ENCODE measurements at regions not wholly inside any gene's neighbourhood (a gene's known extent, or its start where the extent isn't known, plus 50 kb on each side); places are given as distances from the start of the nearest gene placed in this dataset.

DNA sequence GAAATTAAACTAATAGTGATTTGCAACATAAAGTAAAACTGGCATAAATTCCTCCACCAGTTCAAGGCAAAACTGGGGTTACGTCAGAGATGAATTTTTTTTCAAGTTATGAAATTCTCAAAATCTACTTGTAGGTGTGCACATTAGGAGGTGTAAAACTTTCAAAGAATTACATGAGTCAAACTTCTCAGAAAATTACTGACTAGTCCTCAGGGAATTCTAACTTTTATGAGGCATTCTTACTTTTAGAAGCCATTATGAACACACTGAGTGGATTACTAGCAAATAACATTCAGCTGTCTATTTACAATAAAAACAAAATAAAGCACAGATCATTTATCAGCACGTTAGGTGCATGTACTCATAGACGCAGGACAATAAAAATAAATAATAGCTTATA is 348.7 kb downstream of the CDH11 start:
- Histone ChIP-seq H3K4me1 (ENCODE audit: insufficient read depth, low read length) (peaks cover 15% of the 10 kb centered on the region), H4K20me1 (ENCODE audit: insufficient read depth, low read length) (no peaks in the 10 kb centered on the region), H3K36me3 (ENCODE audit: insufficient read depth, low read length) (no peaks in the 10 kb centered on the region), H2AFZ (ENCODE audit: low read length) (no peak overlapping the region), H3K4me3 (ENCODE audit: insufficient read depth, low read length) (no peak overlapping the region), H3K27me3 (ENCODE audit: insufficient read depth, low read length) (no peaks in the 10 kb centered on the region), H3K79me2 (ENCODE audit: insufficient read depth, low read length) (no peaks in the 10 kb centered on the region), H3K9me3 (ENCODE audit: low read depth, low read length) (no peaks in the 10 kb centered on the region), H3K27ac (ENCODE audit: low read depth, low read length) (no peak overlapping the region), H3K4me2 (ENCODE audit: insufficient read depth, low read length) (no peak overlapping the region)
- DNase-seq (ENCODE audit: insufficient read length, low spot score, missing footprints), result no peak
- TF ChIP-seq, protein P1, sequence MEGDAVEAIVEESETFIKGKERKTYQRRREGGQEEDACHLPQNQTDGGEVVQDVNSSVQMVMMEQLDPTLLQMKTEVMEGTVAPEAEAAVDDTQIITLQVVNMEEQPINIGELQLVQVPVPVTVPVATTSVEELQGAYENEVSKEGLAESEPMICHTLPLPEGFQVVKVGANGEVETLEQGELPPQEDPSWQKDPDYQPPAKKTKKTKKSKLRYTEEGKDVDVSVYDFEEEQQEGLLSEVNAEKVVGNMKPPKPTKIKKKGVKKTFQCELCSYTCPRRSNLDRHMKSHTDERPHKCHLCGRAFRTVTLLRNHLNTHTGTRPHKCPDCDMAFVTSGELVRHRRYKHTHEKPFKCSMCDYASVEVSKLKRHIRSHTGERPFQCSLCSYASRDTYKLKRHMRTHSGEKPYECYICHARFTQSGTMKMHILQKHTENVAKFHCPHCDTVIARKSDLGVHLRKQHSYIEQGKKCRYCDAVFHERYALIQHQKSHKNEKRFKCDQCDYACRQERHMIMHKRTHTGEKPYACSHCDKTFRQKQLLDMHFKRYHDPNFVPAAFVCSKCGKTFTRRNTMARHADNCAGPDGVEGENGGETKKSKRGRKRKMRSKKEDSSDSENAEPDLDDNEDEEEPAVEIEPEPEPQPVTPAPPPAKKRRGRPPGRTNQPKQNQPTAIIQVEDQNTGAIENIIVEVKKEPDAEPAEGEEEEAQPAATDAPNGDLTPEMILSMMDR (IDR thresholded peaks at IDR 0.05; ENCODE audit: extremely low read depth, low read depth, low read length), result no peak

DNA sequence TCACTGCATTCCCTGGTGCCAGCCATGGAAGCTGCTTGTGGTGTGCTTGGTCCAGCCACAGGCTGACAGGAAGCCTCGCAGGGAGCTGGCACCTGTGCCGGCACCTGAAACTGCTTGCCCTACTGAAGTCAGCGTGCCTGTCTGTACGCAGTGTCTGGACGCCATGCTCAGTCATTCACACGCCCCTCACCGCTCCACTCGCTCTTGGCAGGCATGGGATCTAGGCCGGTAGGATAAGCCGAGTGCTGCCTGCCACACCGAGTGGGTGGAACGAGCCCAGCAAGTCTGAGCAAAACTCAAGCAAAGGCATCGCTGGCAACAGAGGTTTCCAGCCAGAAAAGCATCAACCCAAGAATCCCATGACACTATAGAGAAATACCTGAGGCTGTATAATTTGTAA is 350.6 kb downstream of the CDH11 start:
- Histone ChIP-seq H2AFZ (ENCODE audit: low read length) (no peak overlapping the region), H3K9me3 (ENCODE audit: low read depth, low read length) (no peaks in the 10 kb centered on the region), H3K4me1 (ENCODE audit: insufficient read depth, low read length) (peaks cover 15% of the 10 kb centered on the region), H3K27me3 (ENCODE audit: insufficient read depth, low read length) (no peaks in the 10 kb centered on the region), H4K20me1 (ENCODE audit: insufficient read depth, low read length) (no peaks in the 10 kb centered on the region), H3K4me3 (ENCODE audit: insufficient read depth, low read length) (no peak overlapping the region), H3K79me2 (ENCODE audit: insufficient read depth, low read length) (no peaks in the 10 kb centered on the region), H3K36me3 (ENCODE audit: insufficient read depth, low read length) (no peaks in the 10 kb centered on the region), H3K27ac (ENCODE audit: low read depth, low read length) (no peak overlapping the region), H3K4me2 (ENCODE audit: insufficient read depth, low read length) (no peak overlapping the region)
- DNase-seq (ENCODE audit: insufficient read length, low spot score, missing footprints), result no peak
- TF ChIP-seq, protein P1 (IDR thresholded peaks at IDR 0.05; ENCODE audit: extremely low read depth, low read depth, low read length), result no peak

DNA sequence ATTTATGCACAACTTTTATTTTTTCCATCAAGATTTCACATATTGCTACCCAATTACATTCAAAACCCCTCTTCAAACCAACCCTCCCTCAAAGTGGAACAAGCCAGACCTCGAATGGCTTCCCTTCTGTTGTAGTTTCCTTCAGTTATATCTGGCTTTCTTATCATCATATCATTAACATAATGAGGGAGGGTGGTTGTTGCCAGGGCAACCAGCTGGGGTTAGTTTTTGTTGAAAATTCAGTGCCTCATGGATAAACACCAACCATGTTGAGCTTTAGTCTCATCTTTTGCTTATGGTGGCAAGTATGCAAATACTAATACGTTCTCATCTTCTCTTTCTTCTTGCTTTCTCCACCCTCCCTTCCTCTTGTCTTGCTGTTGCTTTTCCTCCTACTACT is 359.7 kb downstream of the CDH11 start:
- no peaks in the 10 kb centered on the region for H3K36me3 ChIP-seq (ENCODE audit: insufficient read depth, low read length)
- H3K4me3 ChIP-seq (ENCODE audit: insufficient read depth, low read length), result no peak overlapping the region
- no peak for DNase-seq (ENCODE audit: insufficient read length, low spot score, missing footprints)
- H3K79me2 ChIP-seq (ENCODE audit: insufficient read depth, low read length), result no peaks in the 10 kb centered on the region
- H3K27me3 ChIP-seq (ENCODE audit: insufficient read depth, low read length), result no peaks in the 10 kb centered on the region
- TF ChIP-seq, protein P1 (IDR thresholded peaks at IDR 0.05; ENCODE audit: extremely low read depth, low read depth, low read length), result no peak
- no peaks in the 10 kb centered on the region for H4K20me1 ChIP-seq (ENCODE audit: insufficient read depth, low read length)
- H3K27ac ChIP-seq (ENCODE audit: low read depth, low read length), result no peak overlapping the region
- H3K9me3 ChIP-seq (ENCODE audit: low read depth, low read length), result no peaks in the 10 kb centered on the region
- H3K4me2 ChIP-seq (ENCODE audit: insufficient read depth, low read length), result no peak overlapping the region
- no peaks in the 10 kb centered on the region for H3K4me1 ChIP-seq (ENCODE audit: insufficient read depth, low read length)
- no peak overlapping the region for H2AFZ ChIP-seq (ENCODE audit: low read length)

DNA sequence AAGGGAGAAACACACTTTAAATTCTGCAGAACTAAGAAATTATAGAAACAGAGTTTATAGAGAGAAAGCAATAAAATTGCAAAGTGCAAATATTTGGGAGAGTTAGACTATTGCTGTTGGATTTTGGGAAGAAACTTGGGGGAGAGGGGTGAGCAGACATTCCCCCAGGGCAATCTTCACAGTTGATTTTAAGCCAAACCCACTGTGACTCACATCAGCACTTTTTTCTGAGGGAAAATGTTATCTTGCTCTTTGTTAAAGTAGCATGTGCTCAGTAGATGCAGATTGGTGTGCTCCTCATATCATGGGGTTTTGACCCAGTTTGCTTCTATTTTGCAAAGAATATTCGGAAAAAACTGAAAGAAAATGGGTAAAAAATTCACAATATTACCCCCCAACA is 367.6 kb downstream of the CDH11 start:
- DNase-seq (ENCODE audit: insufficient read length, low spot score, missing footprints), result no peak
- H3K27me3 ChIP-seq (ENCODE audit: insufficient read depth, low read length), result no peaks in the 10 kb centered on the region
- H3K4me3 ChIP-seq (ENCODE audit: insufficient read depth, low read length), result no peak overlapping the region
- H3K4me1 ChIP-seq (ENCODE audit: insufficient read depth, low read length), result peaks cover 32% of the 10 kb centered on the region
- TF ChIP-seq, protein P1 (IDR thresholded peaks at IDR 0.05; ENCODE audit: extremely low read depth, low read depth, low read length), result no peak
- H3K27ac ChIP-seq (ENCODE audit: low read depth, low read length), result no peak overlapping the region
- no peak overlapping the region for H2AFZ ChIP-seq (ENCODE audit: low read length)
- H3K9me3 ChIP-seq (ENCODE audit: low read depth, low read length), result no peaks in the 10 kb centered on the region
- H3K4me2 ChIP-seq (ENCODE audit: insufficient read depth, low read length), result peak overlapping the region; percentile 15
- H4K20me1 ChIP-seq (ENCODE audit: insufficient read depth, low read length), result no peaks in the 10 kb centered on the region
- no peaks in the 10 kb centered on the region for H3K36me3 ChIP-seq (ENCODE audit: insufficient read depth, low read length)
- H3K79me2 ChIP-seq (ENCODE audit: insufficient read depth, low read length), result no peaks in the 10 kb centered on the region

Measured in osteoblast (primary cell).